ENCODE measurements at regions not wholly inside any gene's neighbourhood (a gene's known extent, or its start where the extent isn't known, plus 50 kb on each side); places are given as distances from the start of the nearest gene placed in this dataset.

- DNase-seq (no peak), ATAC-seq (ENCODE audit: poor library complexity) (no peak)
- Histone ChIP-seq H3K4me3 (ENCODE audit: low read length) (no peak overlapping the region), H3K4me1 (ENCODE audit: insufficient read depth, low read length) (no peaks in the 10 kb centered on the region), H3K27me3 (ENCODE audit: control insufficient read depth in 1 of 2, insufficient read depth in 2 of 2, low read length in 2 of 2) (no peaks in the 10 kb centered on the region), H3K27ac (ENCODE audit: low read depth in 1 of 2, low read length in 2 of 2) (no peak overlapping the region), H3K36me3 (ENCODE audit: insufficient read depth, low read length) (no peaks in the 10 kb centered on the region), H3K9me3 (ENCODE audit: control insufficient read depth in 1 of 2, insufficient read depth in 1 of 2, low read length in 2 of 2) (peaks cover 13 to 17% of the 10 kb centered on the region in 2 experiments)
- ChIA-PET POLR2A (no interaction called here), CTCF (no interaction called here)
- Mint-ChIP-seq H3K27ac (no peak overlapping the region), H3K9me3 (peaks cover 16% of the 10 kb centered on the region), H3K4me3 (no peak overlapping the region), H3K4me1 (ENCODE audit: low read depth) (no peaks in the 10 kb centered on the region), H3K27me3 (no peaks in the 10 kb centered on the region), H3K36me3 (ENCODE audit: low read depth) (no peaks in the 10 kb centered on the region)
- TF ChIP-seq, protein P1, sequence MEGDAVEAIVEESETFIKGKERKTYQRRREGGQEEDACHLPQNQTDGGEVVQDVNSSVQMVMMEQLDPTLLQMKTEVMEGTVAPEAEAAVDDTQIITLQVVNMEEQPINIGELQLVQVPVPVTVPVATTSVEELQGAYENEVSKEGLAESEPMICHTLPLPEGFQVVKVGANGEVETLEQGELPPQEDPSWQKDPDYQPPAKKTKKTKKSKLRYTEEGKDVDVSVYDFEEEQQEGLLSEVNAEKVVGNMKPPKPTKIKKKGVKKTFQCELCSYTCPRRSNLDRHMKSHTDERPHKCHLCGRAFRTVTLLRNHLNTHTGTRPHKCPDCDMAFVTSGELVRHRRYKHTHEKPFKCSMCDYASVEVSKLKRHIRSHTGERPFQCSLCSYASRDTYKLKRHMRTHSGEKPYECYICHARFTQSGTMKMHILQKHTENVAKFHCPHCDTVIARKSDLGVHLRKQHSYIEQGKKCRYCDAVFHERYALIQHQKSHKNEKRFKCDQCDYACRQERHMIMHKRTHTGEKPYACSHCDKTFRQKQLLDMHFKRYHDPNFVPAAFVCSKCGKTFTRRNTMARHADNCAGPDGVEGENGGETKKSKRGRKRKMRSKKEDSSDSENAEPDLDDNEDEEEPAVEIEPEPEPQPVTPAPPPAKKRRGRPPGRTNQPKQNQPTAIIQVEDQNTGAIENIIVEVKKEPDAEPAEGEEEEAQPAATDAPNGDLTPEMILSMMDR (IDR thresholded peaks at IDR 0.05): no peak
- intact Hi-C loops (cut with DNase I, micrococcal nuclease): no loop called here
Observed at GRCh38 chr13:63005625-63006024, 1590.0 kb upstream of the PCDH20 start.

GRCh38 chr13:62997696-62998095, 1582.0 kb upstream of the PCDH20 start:
- TF ChIP-seq, protein P1 (IDR thresholded peaks at IDR 0.05): no peak
- H3K36me3 ChIP-seq (ENCODE audit: insufficient read depth, low read length): no peaks in the 10 kb centered on the region
- Mint-ChIP-seq H3K27me3 (no peaks in the 10 kb centered on the region), H3K4me1 (ENCODE audit: low read depth) (no peaks in the 10 kb centered on the region), H3K9me3 (peaks cover 2% of the 10 kb centered on the region), H3K36me3 (ENCODE audit: low read depth) (no peaks in the 10 kb centered on the region), H3K4me3 (no peak overlapping the region), H3K27ac (no peak overlapping the region)
- H3K4me3 ChIP-seq (ENCODE audit: low read length): no peak overlapping the region
- H3K4me1 ChIP-seq (ENCODE audit: insufficient read depth, low read length): no peaks in the 10 kb centered on the region
- intact Hi-C loops (cut with DNase I, micrococcal nuclease): no loop called here
- CTCF ChIA-PET: no interaction called here
- POLR2A ChIA-PET: no interaction called here
- DNase-seq (no peak), ATAC-seq (ENCODE audit: poor library complexity) (no peak)
- peaks cover 0 to 9% of the 10 kb centered on the region in 2 experiments for H3K9me3 ChIP-seq (ENCODE audit: control insufficient read depth in 1 of 2, insufficient read depth in 1 of 2, low read length in 2 of 2)
- H3K27ac ChIP-seq (ENCODE audit: low read depth in 1 of 2, low read length in 2 of 2): no peak overlapping the region
- H3K27me3 ChIP-seq (ENCODE audit: control insufficient read depth in 1 of 2, insufficient read depth in 2 of 2, low read length in 2 of 2): no peaks in the 10 kb centered on the region

DNA sequence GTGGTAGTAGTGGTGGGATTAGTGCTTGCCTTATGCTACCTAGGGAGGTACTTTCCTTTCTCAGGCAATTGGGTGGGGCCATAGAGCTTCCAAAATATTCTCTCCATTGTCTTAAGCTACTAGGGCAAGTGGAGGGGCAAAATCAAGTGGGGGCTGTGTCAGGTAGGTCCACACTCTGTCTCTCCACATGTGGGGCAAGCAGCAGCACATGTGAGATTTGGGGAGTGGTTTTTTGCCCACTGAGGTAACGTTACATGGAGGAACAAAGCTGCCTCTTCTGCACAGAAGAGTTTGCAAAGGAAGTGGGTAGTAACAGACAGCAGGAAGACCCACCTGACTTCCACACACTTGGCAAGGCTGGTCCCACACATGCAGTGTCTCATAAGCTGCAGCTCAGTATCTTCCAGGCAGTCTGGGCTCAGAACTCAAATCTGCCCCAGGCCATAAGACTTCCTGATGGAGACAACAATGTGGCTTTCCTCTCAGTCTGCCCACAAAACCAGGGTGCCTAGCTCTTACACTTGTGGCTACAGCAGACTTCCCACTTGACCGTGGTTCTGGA, 1581.5 kb upstream of the PCDH20 start:
- DNase-seq: no peak
- Mint-ChIP-seq H3K4me1 (ENCODE audit: low read depth) (no peaks in the 10 kb centered on the region), H3K27ac (no peak overlapping the region), H3K27me3 (no peaks in the 10 kb centered on the region), H3K9me3 (peaks cover 2% of the 10 kb centered on the region), H3K36me3 (ENCODE audit: low read depth) (no peaks in the 10 kb centered on the region), H3K4me3 (no peak overlapping the region)
- Histone ChIP-seq H3K36me3 (ENCODE audit: insufficient read depth, low read length) (no peaks in the 10 kb centered on the region), H3K9me3 (ENCODE audit: control insufficient read depth in 1 of 2, insufficient read depth in 1 of 2, low read length in 2 of 2) (peaks cover 0 to 9% of the 10 kb centered on the region in 2 experiments), H3K27ac (ENCODE audit: low read depth in 1 of 2, low read length in 2 of 2) (no peak overlapping the region), H3K4me1 (ENCODE audit: insufficient read depth, low read length) (no peaks in the 10 kb centered on the region), H3K4me3 (ENCODE audit: low read length) (no peak overlapping the region), H3K27me3 (ENCODE audit: control insufficient read depth in 1 of 2, insufficient read depth in 2 of 2, low read length in 2 of 2) (no peaks in the 10 kb centered on the region)
- CTCF ChIA-PET: no interaction called here
- TF ChIP-seq, protein P1 (IDR thresholded peaks at IDR 0.05): no peak
- ATAC-seq (ENCODE audit: poor library complexity): no peak
- POLR2A ChIA-PET: no interaction called here
- intact Hi-C loops (cut with DNase I, micrococcal nuclease): no loop called here
